GM18861 (cell line): ENCODE measurements at regions not wholly inside any gene's neighbourhood (a gene's known extent, or its start where the extent isn't known, plus 50 kb on each side); places are given as distances from the start of the nearest gene placed in this dataset.

Experiments used
- ATAC-seq: cut with Tn5 transposase; IDR thresholded peaks from one replicate; pipeline ENCODE4 v1.9.1; 2021; ENCODE audit not compliant: unreplicated experiment

DNA sequence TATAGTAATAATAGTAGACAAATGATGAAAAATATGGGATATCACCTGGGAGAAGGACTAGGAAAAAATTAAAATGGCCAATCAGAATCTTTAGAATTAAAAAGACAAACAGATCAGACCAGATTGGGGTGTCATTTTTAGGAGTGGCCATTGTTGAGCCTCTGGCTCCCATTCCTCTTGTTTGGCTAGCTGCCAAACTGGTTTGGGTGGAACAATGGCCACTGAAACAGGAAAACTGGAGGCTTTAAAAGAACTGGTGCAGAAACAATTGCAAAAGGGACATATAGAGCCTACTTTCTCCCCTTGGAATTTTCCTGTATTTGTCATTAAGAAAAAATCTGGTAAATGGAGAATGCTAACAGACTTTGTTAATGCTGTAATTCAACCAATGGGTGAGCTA lies 294.8 kb upstream of the DKK2 start:
- no peak for ATAC-seq

DNA sequence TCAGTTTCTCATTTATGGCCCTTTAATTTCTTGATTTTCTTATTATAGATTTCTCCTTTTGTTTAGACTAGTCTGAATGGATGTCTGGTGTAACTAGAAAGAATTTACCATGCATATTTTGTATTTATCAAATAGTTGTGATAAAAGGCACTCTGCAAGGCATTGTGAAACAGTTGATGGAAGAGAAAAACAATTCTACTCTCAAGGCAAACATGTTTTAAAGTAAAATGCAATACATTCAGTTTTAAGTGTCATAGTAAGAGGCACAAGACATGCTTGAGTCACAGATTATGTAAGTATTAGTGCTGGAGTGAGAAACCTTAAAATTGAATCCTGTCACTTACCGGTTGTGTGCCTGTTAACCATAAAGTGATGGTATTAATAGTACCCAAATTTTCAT lies 283.3 kb upstream of the DKK2 start:
- no peak for ATAC-seq

- ATAC-seq = no peak
Observed at GRCh38 chr4:107318078-107318477, 282.0 kb upstream of the DKK2 start.

- ATAC-seq = no peak
Observed at GRCh38 chr4:107317611-107318010, 281.5 kb upstream of the DKK2 start.

GRCh38 chr4:107315584-107315983 lies 279.5 kb upstream of the DKK2 start:
- no peak for ATAC-seq

GRCh38 chr4:107314156-107314555 lies 278.0 kb upstream of the DKK2 start:
- ATAC-seq = no peak

- ATAC-seq = no peak
Observed at GRCh38 chr4:107312366-107312765, 276.3 kb upstream of the DKK2 start.

DNA sequence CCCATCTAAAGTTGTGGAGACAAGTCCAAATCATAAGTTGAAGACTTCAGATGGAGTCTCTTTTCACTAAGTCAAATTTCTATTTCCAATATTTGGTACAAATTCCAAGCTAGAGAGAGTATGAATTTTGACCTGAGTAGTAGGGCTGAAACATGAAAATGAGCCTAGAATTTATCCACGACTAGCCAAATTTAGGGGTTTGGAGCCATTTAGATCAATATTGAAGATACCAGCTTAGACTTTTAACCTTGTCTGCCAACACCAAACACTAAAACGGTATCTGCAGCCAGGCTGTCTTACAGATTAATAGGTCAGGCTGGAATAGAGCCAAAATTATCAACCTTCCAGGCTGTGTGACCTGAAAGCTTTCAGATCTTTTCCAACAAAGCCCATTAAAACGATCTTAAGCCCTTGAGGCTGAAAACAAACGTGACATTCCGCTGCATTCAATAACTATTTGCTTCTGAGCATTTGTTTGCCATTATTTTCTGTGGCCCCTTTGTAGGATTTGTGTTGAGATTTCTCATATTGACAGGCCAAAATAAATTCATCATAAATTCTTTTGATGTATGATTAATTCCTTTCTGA lies 268.7 kb upstream of the DKK2 start:
- no peak for ATAC-seq

DNA sequence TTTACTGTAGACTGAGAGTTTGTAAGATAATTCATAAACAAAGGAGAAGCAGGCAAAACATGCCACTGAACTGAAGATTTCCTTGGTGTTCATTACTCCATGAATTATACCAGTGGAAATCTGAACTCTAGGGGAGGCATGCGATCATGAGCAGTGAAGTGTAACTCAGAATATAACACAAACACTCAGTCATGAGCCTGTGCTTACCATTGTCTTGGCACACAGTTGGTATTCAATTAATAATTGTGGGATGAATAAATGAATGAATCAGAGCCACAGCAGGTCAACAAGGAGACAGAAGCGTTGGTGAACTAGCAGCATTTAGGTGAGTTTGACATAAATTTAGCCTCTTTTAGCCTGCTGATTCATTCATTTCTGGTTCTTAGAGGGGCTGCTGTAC lies 263.5 kb upstream of the DKK2 start:
- no peak for ATAC-seq

GRCh38 chr4:107292979-107293378 lies 256.9 kb upstream of the DKK2 start:
- no peak for ATAC-seq

DNA sequence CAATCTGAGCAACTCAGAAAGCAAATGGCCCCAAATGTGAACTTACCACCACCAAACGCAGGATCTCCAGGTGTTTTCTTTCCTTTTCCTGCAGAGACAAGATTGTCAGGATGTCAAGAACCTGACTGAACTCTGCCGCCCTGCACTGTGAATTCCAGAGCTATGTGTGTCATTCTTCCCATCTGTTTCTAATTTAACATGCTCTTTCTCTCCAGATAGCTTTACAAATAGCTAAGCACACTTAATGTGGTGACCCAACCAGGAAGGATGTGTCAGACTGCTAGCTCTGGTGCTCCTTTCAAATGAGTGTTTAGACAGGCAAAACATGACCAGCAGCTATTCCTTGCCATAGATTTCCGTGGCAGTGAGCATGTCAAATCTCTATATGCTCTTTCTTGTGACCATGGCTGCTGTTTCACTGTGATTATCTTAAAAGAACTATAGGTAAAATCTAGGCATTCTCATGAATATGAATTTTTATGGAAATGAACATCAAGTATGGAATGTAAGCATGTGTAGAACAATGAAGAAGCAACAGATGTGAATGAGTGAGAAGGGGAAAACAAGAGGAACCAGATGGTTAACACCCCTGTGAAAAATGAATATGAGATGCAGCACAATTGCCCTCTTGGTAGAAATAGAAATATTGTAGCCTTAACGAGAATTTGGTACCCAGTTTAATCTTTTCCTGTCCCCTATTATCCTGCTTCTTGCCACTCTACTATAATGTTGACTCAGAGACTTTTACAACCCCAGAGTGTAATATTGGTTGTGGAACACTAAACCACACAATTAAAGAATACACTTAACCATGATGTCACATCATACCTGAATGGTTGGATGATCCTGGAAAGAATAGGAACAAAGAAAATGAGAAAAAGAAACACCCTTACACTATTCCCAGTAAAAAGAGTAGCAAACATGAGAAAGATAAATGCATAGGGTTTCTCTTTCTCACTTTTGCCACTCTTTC lies 247.8 kb upstream of the DKK2 start:
- no peak for ATAC-seq

GRCh38 chr4:107279733-107280132 lies 243.6 kb upstream of the DKK2 start:
- no peak for ATAC-seq

GRCh38 chr4:107278791-107279483 lies 242.8 kb upstream of the DKK2 start:
- ATAC-seq = no peak

DNA sequence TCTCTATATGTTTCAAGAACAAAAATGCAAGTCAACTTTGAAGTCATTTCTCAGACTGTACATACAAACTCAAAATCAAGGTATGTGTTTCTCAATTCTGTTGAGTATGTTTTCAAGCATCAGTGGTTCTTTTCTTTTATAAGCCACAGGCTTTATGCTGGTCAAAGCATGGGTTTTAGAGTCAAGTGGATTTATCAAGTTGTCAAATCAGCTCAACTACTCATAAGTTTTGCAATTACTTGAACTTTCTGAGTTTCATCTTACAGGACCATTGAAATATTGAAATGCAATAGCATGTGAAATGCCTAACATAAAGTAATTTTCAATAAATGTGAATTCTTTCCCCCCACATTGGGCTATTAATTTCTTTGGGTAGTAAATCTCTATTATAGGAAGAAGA lies 239.9 kb upstream of the DKK2 start:
- no peak for ATAC-seq

DNA sequence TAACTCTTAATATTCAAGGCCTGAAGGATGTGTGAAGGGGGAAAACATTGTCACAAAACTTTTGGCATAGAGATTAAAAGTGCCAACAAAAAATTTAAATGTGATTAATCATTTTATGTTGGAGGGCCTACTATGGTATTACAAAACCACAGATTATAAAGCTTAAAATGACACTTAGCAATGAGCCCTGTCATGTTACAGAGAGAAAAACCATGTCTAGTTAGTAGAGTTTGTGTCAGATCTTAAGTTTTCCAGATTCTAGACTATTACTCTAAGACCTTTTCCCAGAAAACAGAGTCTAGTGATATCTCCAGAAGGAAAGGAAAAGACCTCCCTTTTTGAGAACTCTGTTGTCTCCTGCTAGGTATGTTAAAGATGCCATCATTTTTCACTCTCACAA lies 239.1 kb upstream of the DKK2 start:
- ATAC-seq = no peak

GRCh38 chr4:107270614-107271013 lies 234.5 kb upstream of the DKK2 start:
- no peak for ATAC-seq

DNA sequence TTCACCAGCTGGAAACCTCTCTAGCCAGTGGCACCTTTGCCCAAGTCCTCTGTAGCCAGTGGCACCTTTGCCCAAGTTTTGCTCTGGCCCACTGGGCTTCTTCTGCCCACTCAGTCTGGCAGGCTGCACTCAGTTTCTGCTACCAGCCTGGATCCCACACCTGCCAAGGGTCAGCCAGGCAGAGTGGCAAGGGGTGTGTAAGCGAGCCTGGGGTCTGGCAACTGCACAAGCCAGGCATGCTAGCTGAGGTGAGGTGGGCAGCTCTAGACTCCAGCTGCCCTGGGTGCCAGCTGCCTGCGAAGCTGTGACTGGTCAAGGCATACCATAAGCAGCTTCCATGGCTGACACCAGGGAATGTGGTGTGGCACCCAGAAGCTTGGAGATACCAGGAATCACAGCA lies 233.1 kb upstream of the DKK2 start:
- no peak for ATAC-seq

DNA sequence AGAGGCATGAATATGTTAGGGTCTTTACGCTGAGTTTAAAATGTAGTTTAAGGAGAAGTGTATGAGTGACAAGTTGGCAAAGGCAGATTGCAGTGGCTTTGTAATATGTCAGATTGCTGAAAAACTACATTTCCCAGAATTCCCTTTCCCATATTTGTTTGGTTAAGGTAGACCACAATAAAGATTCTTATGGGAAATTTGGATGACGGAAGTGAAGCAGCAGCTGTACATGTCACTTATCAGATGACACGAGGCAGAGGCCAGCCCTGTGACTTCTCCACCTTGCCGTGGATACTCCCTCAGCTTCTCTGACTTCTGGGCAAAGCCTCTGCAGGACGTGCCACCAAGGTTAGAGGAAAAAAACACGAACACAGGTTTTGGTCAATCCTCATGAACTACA lies 229.7 kb upstream of the DKK2 start:
- ATAC-seq = no peak

- no peak for ATAC-seq
Observed at GRCh38 chr4:107261241-107261874, 225.2 kb upstream of the DKK2 start.

GRCh38 chr4:107258359-107258758 lies 222.2 kb upstream of the DKK2 start:
- no peak for ATAC-seq

DNA sequence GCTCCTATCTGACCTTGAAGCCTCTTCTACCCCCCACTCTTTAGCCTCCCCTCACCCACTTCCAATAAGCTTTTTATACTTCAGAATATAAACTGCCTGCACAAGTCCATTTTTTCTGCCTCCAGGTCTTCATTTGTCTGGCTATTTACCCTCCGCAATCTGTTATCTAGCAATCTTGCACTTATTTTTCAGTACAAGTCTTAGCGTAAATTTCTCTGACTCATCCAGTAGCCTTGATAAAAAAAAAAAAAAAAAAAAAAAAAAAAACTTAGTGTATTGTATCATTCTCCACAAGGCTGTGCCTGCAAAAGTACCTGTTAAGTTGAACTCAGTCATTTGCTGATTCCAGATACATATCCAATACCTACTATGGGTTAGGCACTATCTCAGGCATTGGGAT lies 219.5 kb upstream of the DKK2 start:
- no peak for ATAC-seq
